HG03378 (cell line): ENCODE measurements at regions not wholly inside any gene's neighbourhood (a gene's known extent, or its start where the extent isn't known, plus 50 kb on each side); places are given as distances from the start of the nearest gene placed in this dataset.
"Not testable (repeated sequence)": the region's sequence is repeated elsewhere in the genome, so short reads cannot be mapped to it uniquely, and the experiment has no call there.

Experiments used
- ATAC-seq: cut with Tn5 transposase; IDR thresholded peaks from one replicate; pipeline ENCODE4 v1.9.1; 2021; ENCODE audit warnings: mild to moderate bottlenecking, moderate library complexity; ENCODE audit not compliant: unreplicated experiment

- ATAC-seq: no peak
Measured at GRCh38 chr4:177177541-177178081, 132.1 kb upstream of the NEIL3 start.

GRCh38 chr4:177178246-177178645 lies 131.4 kb upstream of the NEIL3 start:
- ATAC-seq: no peak

- no peak for ATAC-seq
Measured at GRCh38 chr4:177182166-177182565, 127.5 kb upstream of the NEIL3 start.

GRCh38 chr4:177182728-177183127 lies 126.9 kb upstream of the NEIL3 start:
- ATAC-seq: no peak

- no peak for ATAC-seq
Measured at GRCh38 chr4:177185151-177185550, 124.5 kb upstream of the NEIL3 start.

- no peak for ATAC-seq
Measured at GRCh38 chr4:177185579-177185978, 124.1 kb upstream of the NEIL3 start.

GRCh38 chr4:177187371-177187770 lies 122.3 kb upstream of the NEIL3 start:
- ATAC-seq: no peak

GRCh38 chr4:177190995-177191580 lies 118.6 kb upstream of the NEIL3 start:
- no peak for ATAC-seq

GRCh38 chr4:177191586-177191985 lies 118.1 kb upstream of the NEIL3 start:
- ATAC-seq: no peak

- ATAC-seq: no peak
Measured at GRCh38 chr4:177191991-177192390, 117.7 kb upstream of the NEIL3 start.

GRCh38 chr4:177193024-177193715 lies 116.5 kb upstream of the NEIL3 start:
- ATAC-seq: not testable (repeated sequence)

GRCh38 chr4:177194906-177195305 lies 114.8 kb upstream of the NEIL3 start:
- no peak for ATAC-seq

GRCh38 chr4:177196615-177197014 lies 113.1 kb upstream of the NEIL3 start:
- no peak for ATAC-seq

GRCh38 chr4:177201614-177202013 lies 108.1 kb upstream of the NEIL3 start:
- no peak for ATAC-seq

- no peak for ATAC-seq
Measured at GRCh38 chr4:177204126-177204525, 105.5 kb upstream of the NEIL3 start.

- no peak for ATAC-seq
Measured at GRCh38 chr4:177214935-177215334, 94.7 kb upstream of the NEIL3 start.

- ATAC-seq: no peak
Measured at GRCh38 chr4:177220376-177220775, 89.3 kb upstream of the NEIL3 start.

GRCh38 chr4:177222781-177223180 lies 86.9 kb upstream of the NEIL3 start:
- no peak for ATAC-seq

GRCh38 chr4:177225605-177226004 lies 84.1 kb upstream of the NEIL3 start:
- ATAC-seq: peak; percentile 68

- ATAC-seq: no peak
Measured at GRCh38 chr4:177227636-177228035, 82.0 kb upstream of the NEIL3 start.

GRCh38 chr4:177228599-177228998 lies 81.1 kb upstream of the NEIL3 start:
- no peak for ATAC-seq

GRCh38 chr4:177229331-177229730 lies 80.3 kb upstream of the NEIL3 start:
- ATAC-seq: no peak

GRCh38 chr4:177232473-177232872 lies 77.2 kb upstream of the NEIL3 start:
- ATAC-seq: no peak
